Activated CD4-positive, alpha-beta memory T cell treated with anti-CD3 and anti-CD28 coated beads for 36 hours (primary cell): ENCODE measurements at regions not wholly inside any gene's neighbourhood (a gene's known extent, or its start where the extent isn't known, plus 50 kb on each side); places are given as distances from the start of the nearest gene placed in this dataset.

Experiments used
- CTCF ChIA-PET: fragments of 350-600 bp; sonication (Branson Sonifier 250); formaldehyde crosslinking; loops from one replicate; lab custom pipeline; 2021; ENCODE audit warnings: antibody characterized with exemption, inconsistent platforms; lab: Charles Lee
- POLR2A ChIA-PET: fragments of 350-600 bp; sonication (Branson Sonifier 250); formaldehyde crosslinking; loops from one replicate; lab custom pipeline; 2021; ENCODE audit warnings: antibody characterized with exemption; lab: Charles Lee
- DNase-seq: peaks from one replicate; pipeline ENCODE4 v3.0.0-alpha.2; 2020
- H3K27ac Mint-ChIP-seq: one replicate; pipeline ENCODE4 v1.8.0; 2021; ENCODE audit warnings: mixed read lengths
- H3K27me3 Mint-ChIP-seq: one replicate; pipeline ENCODE4 v1.8.0; 2021; ENCODE audit warnings: mixed read lengths
- H3K36me3 Mint-ChIP-seq: one replicate; pipeline ENCODE4 v1.8.0; 2021; ENCODE audit warnings: mixed read lengths
- H3K4me1 Mint-ChIP-seq: one replicate; pipeline ENCODE4 v1.8.0; 2021; ENCODE audit warnings: low read depth, mixed read lengths
- H3K4me3 Mint-ChIP-seq: one replicate; pipeline ENCODE4 v1.8.0; 2021; ENCODE audit warnings: mild to moderate bottlenecking, mixed read lengths
- H3K9me3 Mint-ChIP-seq: one replicate; pipeline ENCODE4 v1.8.0; 2021; ENCODE audit warnings: mixed read lengths
- intact Hi-C: fragments of 100-400 bp; cut with micrococcal nuclease; formaldehyde crosslinking; loops from one replicate; pipeline ENCODE4 v1.15.1; 2023

GRCh38 chr7:28296571-28297483, 115.5 kb upstream of the CREB5 start:
- ChIA-PET CTCF (interaction anchor here (0.6 to 2.6 kb wide), 16 partner anchors 8 to 558 kb away, joined by 3 to 23 read pairs (median 3); no protein-coding TSS in a partner anchor), POLR2A (no interaction called here)
- H3K4me3 Mint-ChIP-seq, result no peak overlapping the region
- intact Hi-C loops, result loop anchor here (5.0 kb wide), 2 partner anchors 330 to 555 kb away; no protein-coding TSS in a partner anchor
- H3K9me3 Mint-ChIP-seq, result no peaks in the 10 kb centered on the region
- H3K27me3 Mint-ChIP-seq, result peaks cover 24% of the 10 kb centered on the region
- DNase-seq, result peak; percentile 60
- H3K4me1 Mint-ChIP-seq, result peaks cover 17% of the 10 kb centered on the region
- no peak overlapping the region for H3K27ac Mint-ChIP-seq
- no peaks in the 10 kb centered on the region for H3K36me3 Mint-ChIP-seq

DNA sequence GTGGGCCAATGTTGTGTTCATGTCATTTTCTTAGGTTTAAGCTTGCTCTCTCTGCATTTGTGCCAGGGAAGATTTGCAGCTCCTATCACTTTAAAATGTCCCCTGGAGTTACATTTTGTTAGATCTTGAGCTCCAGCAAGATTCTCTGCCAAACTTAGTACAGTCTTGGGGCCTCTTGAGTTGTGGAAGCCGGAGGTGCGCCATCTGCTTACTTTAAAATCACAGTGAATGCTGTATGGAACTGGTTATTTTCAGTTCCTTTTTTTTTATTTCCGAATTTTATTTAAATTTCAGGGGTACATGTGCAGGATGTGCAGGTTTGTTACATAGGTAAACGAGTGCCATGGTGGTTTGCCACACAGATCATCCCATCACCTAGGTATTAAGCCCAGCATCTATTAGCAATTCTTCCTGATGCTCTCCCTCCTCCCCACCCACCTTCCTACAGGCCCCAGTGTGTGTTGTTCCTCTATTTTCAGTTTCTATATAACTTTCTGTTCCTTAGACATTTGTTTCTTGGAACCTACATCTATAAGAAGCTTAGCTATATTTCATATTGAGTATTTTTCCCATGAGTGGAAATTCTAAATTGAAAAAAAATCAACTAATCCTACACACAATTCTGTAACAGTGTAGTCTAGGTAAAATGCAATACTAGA, 114.4 kb upstream of the CREB5 start:
- no peak overlapping the region for H3K4me3 Mint-ChIP-seq
- H3K27me3 Mint-ChIP-seq, result peaks cover 21% of the 10 kb centered on the region
- no peak overlapping the region for H3K27ac Mint-ChIP-seq
- CTCF ChIA-PET, result interaction anchor here (0.7 to 2.6 kb wide), 7 partner anchors 12 to 557 kb away, joined by 3 to 23 read pairs (median 4); no protein-coding TSS in a partner anchor
- H3K36me3 Mint-ChIP-seq, result no peaks in the 10 kb centered on the region
- POLR2A ChIA-PET, result no interaction called here
- intact Hi-C loops, result loop anchor here (5.0 kb wide), 2 partner anchors 329 to 554 kb away; no protein-coding TSS in a partner anchor
- no peaks in the 10 kb centered on the region for H3K9me3 Mint-ChIP-seq
- peaks cover 6% of the 10 kb centered on the region for H3K4me1 Mint-ChIP-seq
- DNase-seq, result no peak

- Mint-ChIP-seq H3K4me1 (no peaks in the 10 kb centered on the region), H3K27me3 (peaks cover 21% of the 10 kb centered on the region), H3K27ac (no peak overlapping the region), H3K4me3 (no peak overlapping the region), H3K36me3 (no peaks in the 10 kb centered on the region), H3K9me3 (no peaks in the 10 kb centered on the region)
- no peak for DNase-seq
- intact Hi-C loops, result loop anchor here (5.0 kb wide), 2 partner anchors 328 to 553 kb away; no protein-coding TSS in a partner anchor
- POLR2A ChIA-PET, result no interaction called here
- CTCF ChIA-PET, result interaction anchor here (1.0 to 1.2 kb wide), 2 partner anchors 11 to 65 kb away, joined by 4 read pairs; no protein-coding TSS in a partner anchor
These were observed 113.3 kb upstream of the CREB5 start for GRCh38 chr7:28298870-28299518.

DNA sequence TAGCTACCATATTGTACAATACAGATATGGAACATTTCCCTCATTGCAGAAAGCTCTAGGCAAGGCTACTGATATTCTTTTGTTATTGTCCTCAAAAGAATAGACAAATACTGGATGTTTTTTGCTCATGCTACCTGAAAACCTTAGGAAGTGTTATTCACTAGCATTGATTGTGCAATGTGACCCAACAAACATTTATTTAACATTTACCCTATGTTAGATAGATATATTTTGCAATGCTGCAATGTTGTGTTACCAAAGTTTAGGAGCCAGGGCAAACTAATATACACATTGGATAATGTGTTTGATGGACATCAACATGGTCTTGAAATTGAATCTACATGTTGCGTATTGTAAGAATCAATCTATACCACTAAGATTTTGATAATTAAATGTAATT, 112.8 kb upstream of the CREB5 start:
- H3K4me1 Mint-ChIP-seq, result no peaks in the 10 kb centered on the region
- no peak overlapping the region for H3K4me3 Mint-ChIP-seq
- intact Hi-C loops, result loop anchor here (5.0 kb wide), 2 partner anchors 328 to 553 kb away; no protein-coding TSS in a partner anchor
- no peak for DNase-seq
- H3K36me3 Mint-ChIP-seq, result no peaks in the 10 kb centered on the region
- POLR2A ChIA-PET, result no interaction called here
- CTCF ChIA-PET, result interaction anchor here (1.0 kb wide), 1 partner anchor 65 kb away, joined by 4 read pairs; no protein-coding TSS in a partner anchor
- H3K27me3 Mint-ChIP-seq, result peaks cover 17% of the 10 kb centered on the region
- no peak overlapping the region for H3K27ac Mint-ChIP-seq
- H3K9me3 Mint-ChIP-seq, result no peaks in the 10 kb centered on the region

- no peaks in the 10 kb centered on the region for H3K9me3 Mint-ChIP-seq
- intact Hi-C loops, result no loop called here
- peaks cover 14% of the 10 kb centered on the region for H3K27me3 Mint-ChIP-seq
- POLR2A ChIA-PET, result no interaction called here
- no peak for DNase-seq
- no peaks in the 10 kb centered on the region for H3K36me3 Mint-ChIP-seq
- no peaks in the 10 kb centered on the region for H3K4me1 Mint-ChIP-seq
- H3K27ac Mint-ChIP-seq, result no peak overlapping the region
- no peak overlapping the region for H3K4me3 Mint-ChIP-seq
- CTCF ChIA-PET, result no interaction called here
These were observed 111.8 kb upstream of the CREB5 start for GRCh38 chr7:28300488-28300887.

GRCh38 chr7:28301148-28301641, 111.1 kb upstream of the CREB5 start:
- ChIA-PET CTCF (no interaction called here), POLR2A (no interaction called here)
- intact Hi-C loops, result no loop called here
- H3K4me1 Mint-ChIP-seq, result no peaks in the 10 kb centered on the region
- H3K4me3 Mint-ChIP-seq, result no peak overlapping the region
- H3K36me3 Mint-ChIP-seq, result no peaks in the 10 kb centered on the region
- H3K9me3 Mint-ChIP-seq, result no peaks in the 10 kb centered on the region
- no peak for DNase-seq
- no peak overlapping the region for H3K27ac Mint-ChIP-seq
- H3K27me3 Mint-ChIP-seq, result peaks cover 8% of the 10 kb centered on the region

- no peak overlapping the region for H3K4me3 Mint-ChIP-seq
- intact Hi-C loops, result no loop called here
- CTCF ChIA-PET, result no interaction called here
- DNase-seq, result no peak
- no peaks in the 10 kb centered on the region for H3K4me1 Mint-ChIP-seq
- peaks cover 4% of the 10 kb centered on the region for H3K27me3 Mint-ChIP-seq
- H3K27ac Mint-ChIP-seq, result no peak overlapping the region
- H3K9me3 Mint-ChIP-seq, result no peaks in the 10 kb centered on the region
- POLR2A ChIA-PET, result no interaction called here
- no peaks in the 10 kb centered on the region for H3K36me3 Mint-ChIP-seq
These were observed 108.0 kb upstream of the CREB5 start for GRCh38 chr7:28304290-28304689.

GRCh38 chr7:28309704-28310459, 102.4 kb upstream of the CREB5 start:
- intact Hi-C loops, result no loop called here
- Mint-ChIP-seq H3K27me3 (peaks cover 34% of the 10 kb centered on the region), H3K4me3 (no peak overlapping the region), H3K4me1 (no peaks in the 10 kb centered on the region), H3K9me3 (no peaks in the 10 kb centered on the region), H3K27ac (no peak overlapping the region), H3K36me3 (no peaks in the 10 kb centered on the region)
- ChIA-PET POLR2A (no interaction called here), CTCF (interaction anchor here (1.7 kb wide), 1 partner anchor 12 kb away, joined by 4 read pairs; no protein-coding TSS in a partner anchor)
- DNase-seq, result no peak

DNA sequence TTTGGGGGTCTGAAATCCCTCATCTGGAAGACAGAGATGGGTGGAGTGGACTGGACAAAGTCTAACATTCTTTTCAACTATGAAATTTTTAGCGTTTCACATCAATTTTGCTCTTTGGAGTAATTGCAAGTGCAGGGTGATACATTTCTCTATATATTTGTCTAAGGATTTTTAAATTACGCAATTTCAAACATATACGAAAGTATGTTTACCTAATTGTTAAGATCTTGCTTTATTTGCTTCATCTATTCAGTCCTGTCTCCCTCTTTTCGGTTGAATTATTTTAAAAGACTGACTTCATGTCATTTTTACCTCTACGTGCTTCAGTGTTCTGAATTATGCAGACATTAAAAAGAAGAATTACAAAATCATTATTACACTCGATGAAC, 101.9 kb upstream of the CREB5 start:
- Mint-ChIP-seq H3K4me3 (no peak overlapping the region), H3K9me3 (no peaks in the 10 kb centered on the region), H3K27ac (no peak overlapping the region), H3K4me1 (no peaks in the 10 kb centered on the region), H3K27me3 (peaks cover 35% of the 10 kb centered on the region), H3K36me3 (no peaks in the 10 kb centered on the region)
- intact Hi-C loops, result no loop called here
- DNase-seq, result no peak
- ChIA-PET CTCF (interaction anchor here (1.7 kb wide), 1 partner anchor 12 kb away, joined by 4 read pairs; no protein-coding TSS in a partner anchor), POLR2A (no interaction called here)

GRCh38 chr7:28311670-28312069, 100.6 kb upstream of the CREB5 start:
- H3K27ac Mint-ChIP-seq, result no peak overlapping the region
- no peaks in the 10 kb centered on the region for H3K9me3 Mint-ChIP-seq

GRCh38 chr7:28312948-28313347, 99.4 kb upstream of the CREB5 start:
- Mint-ChIP-seq H3K27me3 (peaks cover 48% of the 10 kb centered on the region), H3K27ac (no peak overlapping the region), H3K4me3 (no peak overlapping the region), H3K4me1 (peaks cover 4% of the 10 kb centered on the region), H3K9me3 (no peaks in the 10 kb centered on the region), H3K36me3 (no peaks in the 10 kb centered on the region)
- ChIA-PET CTCF (no interaction called here), POLR2A (no interaction called here)
- no peak for DNase-seq
- intact Hi-C loops, result no loop called here

More at GRCh38 chr7:28311670-28312069, 100.6 kb upstream of the CREB5 start:
- ChIA-PET CTCF (no interaction called here), POLR2A (no interaction called here)
- H3K36me3 Mint-ChIP-seq, result no peaks in the 10 kb centered on the region
- intact Hi-C loops, result no loop called here
- no peak overlapping the region for H3K4me3 Mint-ChIP-seq
- no peak for DNase-seq
- peaks cover under 1% of the 10 kb centered on the region for H3K4me1 Mint-ChIP-seq
- peaks cover 44% of the 10 kb centered on the region for H3K27me3 Mint-ChIP-seq
